ENCODE measurements at regions not wholly inside any gene's neighbourhood (a gene's known extent, or its start where the extent isn't known, plus 50 kb on each side); places are given as distances from the start of the nearest gene placed in this dataset.

DNA sequence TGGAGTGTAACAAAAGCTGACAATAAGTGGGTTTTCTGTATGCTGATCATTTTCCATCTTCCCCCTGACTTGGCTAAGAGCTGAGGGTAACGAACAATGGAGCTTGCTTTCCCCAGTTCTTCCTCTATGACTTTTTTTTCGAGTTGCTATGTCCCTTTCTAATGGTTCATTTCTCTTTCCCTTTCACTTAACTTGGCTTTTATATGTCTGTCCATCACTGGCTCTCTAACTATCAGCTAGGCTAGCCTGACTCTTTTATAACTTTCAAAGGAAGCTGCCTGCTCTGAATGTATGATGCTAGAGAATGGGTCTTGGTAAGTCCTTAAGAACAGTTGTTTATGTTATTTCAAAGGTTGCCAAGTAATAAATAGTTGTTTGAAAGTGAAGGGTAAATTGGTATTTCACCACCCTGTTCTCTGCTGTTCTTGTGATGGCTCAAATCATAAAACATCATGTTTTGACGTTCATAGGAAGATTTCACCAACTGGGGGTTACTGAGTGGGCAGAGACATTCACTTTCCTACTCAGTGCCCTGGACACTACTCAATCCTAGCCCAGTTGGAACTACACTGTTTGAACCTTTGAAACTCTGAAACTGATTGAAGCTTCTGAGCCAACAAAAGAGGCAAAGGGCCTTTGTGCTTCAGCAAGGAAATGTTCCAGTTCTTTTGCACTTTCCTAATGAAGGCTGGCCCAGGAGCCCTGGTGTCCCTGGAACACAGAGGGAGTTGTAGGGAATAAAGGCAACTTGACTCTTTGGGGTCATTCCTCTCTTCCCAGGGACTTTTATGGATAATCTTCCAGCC, 85.4 kb upstream of the PHYHIPL start:
- H3K27ac ChIP-seq (replicated peaks in 1 of 4): no peak overlapping the region
- WGBS: 82% methylated on average over 3 of the region's 3 CpGs

DNA sequence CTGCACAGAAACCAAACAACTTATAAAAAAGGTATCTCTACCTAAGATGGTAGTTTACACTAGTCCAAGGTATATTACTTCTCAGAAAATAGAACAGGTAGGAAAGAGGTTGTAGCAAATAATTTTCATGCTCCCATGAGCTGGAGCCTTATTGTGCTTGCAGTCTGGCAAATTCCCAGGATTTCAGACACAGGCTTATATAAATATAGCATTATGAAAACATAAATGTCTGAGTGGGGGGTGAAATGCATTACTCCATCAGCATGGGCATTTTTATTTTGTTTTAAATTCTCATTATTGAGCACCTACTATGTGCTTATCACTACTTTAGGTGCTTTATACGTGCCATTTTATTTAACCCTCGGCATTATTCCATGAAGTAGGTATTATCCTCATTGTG, 83.0 kb upstream of the PHYHIPL start:
- 89% methylated on average over 2 of the region's 2 CpGs for WGBS
- no peaks in the 10 kb centered on the region for H3K9me3 ChIP-seq
- intact Hi-C loops (cut with DNase I): no loop called here
- H3K4me3 ChIP-seq: no peak overlapping the region
- no peak for DNase-seq (ENCODE audit: extremely low spot score)
- peaks cover 0 to 16% (median 8%) of the 10 kb centered on the region in 4 donors for H3K4me1 ChIP-seq
- no peaks in the 10 kb centered on the region for H3K27me3 ChIP-seq
- TF ChIP-seq POLR2AphosphoS5 (IDR thresholded peaks at IDR 0.05) (no peak), EP300 (IDR thresholded peaks at IDR 0.05) (no peak), POLR2A (IDR thresholded peaks at IDR 0.05; ENCODE audit: low read depth) (no peak)
- TF ChIP-seq, protein P1, sequence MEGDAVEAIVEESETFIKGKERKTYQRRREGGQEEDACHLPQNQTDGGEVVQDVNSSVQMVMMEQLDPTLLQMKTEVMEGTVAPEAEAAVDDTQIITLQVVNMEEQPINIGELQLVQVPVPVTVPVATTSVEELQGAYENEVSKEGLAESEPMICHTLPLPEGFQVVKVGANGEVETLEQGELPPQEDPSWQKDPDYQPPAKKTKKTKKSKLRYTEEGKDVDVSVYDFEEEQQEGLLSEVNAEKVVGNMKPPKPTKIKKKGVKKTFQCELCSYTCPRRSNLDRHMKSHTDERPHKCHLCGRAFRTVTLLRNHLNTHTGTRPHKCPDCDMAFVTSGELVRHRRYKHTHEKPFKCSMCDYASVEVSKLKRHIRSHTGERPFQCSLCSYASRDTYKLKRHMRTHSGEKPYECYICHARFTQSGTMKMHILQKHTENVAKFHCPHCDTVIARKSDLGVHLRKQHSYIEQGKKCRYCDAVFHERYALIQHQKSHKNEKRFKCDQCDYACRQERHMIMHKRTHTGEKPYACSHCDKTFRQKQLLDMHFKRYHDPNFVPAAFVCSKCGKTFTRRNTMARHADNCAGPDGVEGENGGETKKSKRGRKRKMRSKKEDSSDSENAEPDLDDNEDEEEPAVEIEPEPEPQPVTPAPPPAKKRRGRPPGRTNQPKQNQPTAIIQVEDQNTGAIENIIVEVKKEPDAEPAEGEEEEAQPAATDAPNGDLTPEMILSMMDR (IDR thresholded peaks at IDR 0.05): no peak
- no peaks in the 10 kb centered on the region for H3K36me3 ChIP-seq
- H3K27ac ChIP-seq (replicated peaks in 1 of 4): no peak overlapping the region

More for the DNA sequence above, 85.4 kb upstream of the PHYHIPL start:
- H3K36me3 ChIP-seq: no peaks in the 10 kb centered on the region
- H3K4me3 ChIP-seq: no peak overlapping the region
- DNase-seq (ENCODE audit: extremely low spot score): peak; percentile 31
- H3K9me3 ChIP-seq: no peaks in the 10 kb centered on the region
- intact Hi-C loops (cut with DNase I): no loop called here
- H3K27me3 ChIP-seq: no peaks in the 10 kb centered on the region
- TF ChIP-seq EP300 (IDR thresholded peaks at IDR 0.05) (no peak), POLR2AphosphoS5 (IDR thresholded peaks at IDR 0.05) (no peak), POLR2A (IDR thresholded peaks at IDR 0.05; ENCODE audit: low read depth) (no peak)
- TF ChIP-seq, protein P1 (IDR thresholded peaks at IDR 0.05): no peak
- peaks cover 0 to 9% (median 4%) of the 10 kb centered on the region in 4 donors for H3K4me1 ChIP-seq

DNA sequence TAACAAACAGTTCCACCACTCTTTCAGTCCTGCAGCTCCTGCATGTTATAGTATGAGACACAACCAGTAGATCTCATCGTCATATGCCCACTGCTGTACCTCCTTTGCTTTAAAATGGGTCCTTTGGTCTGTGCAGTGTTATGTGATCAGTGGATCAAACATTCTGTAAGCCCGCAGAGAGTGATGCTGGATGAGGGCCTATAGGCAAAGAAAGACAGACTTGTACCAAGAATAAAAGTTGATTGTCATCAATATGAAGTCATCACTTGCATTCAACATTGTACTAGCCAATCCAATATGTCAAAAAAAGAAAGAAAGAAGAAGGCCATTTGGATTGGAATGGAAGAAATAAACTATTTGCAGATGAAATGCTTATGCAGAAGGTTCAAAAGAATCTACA, 79.8 kb upstream of the PHYHIPL start:
- no peak overlapping the region for H3K4me3 ChIP-seq
- peaks cover 6 to 30% (median 20%) of the 10 kb centered on the region in 4 donors for H3K4me1 ChIP-seq
- 74% methylated on average over 2 of the region's 2 CpGs for WGBS
- H3K9me3 ChIP-seq: no peaks in the 10 kb centered on the region
- DNase-seq (ENCODE audit: extremely low spot score): no peak
- H3K36me3 ChIP-seq: no peaks in the 10 kb centered on the region
- no peak overlapping the region for H3K27ac ChIP-seq (replicated peaks in 1 of 4)
- no peaks in the 10 kb centered on the region for H3K27me3 ChIP-seq
- TF ChIP-seq POLR2A (IDR thresholded peaks at IDR 0.05; ENCODE audit: low read depth) (no peak), EP300 (IDR thresholded peaks at IDR 0.05) (no peak)
- intact Hi-C loops (cut with DNase I): no loop called here

DNA sequence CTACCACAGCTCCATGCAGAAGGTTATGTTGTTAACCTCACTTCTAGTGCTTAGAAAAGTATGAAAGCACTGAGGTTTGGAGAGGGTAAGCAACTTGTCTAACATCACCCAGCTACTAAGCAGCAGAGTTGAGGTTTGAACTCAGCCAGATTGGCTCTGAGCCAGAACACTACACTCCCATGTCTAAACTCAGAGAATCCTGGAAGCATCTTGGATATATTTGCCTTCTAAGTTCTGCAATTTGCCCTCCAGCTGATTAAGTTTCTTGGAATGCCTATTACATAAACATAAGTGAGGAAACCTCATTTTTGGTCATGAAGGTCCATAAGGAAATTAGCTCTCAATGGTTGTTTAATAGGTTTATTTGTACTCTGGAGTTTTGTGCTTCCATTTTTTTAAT, 78.1 kb upstream of the PHYHIPL start:
- no peak for DNase-seq (ENCODE audit: extremely low spot score)
- H3K27ac ChIP-seq (replicated peaks in 1 of 4): peak overlapping the region in 3 of 4 donors; percentile 4 to 29 (median 22)
- no peak overlapping the region for H3K4me3 ChIP-seq
- no peaks in the 10 kb centered on the region for H3K27me3 ChIP-seq
- H3K36me3 ChIP-seq: no peaks in the 10 kb centered on the region
- intact Hi-C loops (cut with DNase I): no loop called here
- H3K9me3 ChIP-seq: no peaks in the 10 kb centered on the region
- peaks cover 6 to 25% (median 18%) of the 10 kb centered on the region in 4 donors for H3K4me1 ChIP-seq
- TF ChIP-seq, protein P1 (IDR thresholded peaks at IDR 0.05): no peak
- TF ChIP-seq POLR2AphosphoS5 (IDR thresholded peaks at IDR 0.05): peak in 1 of 2 donors; percentile 14

DNA sequence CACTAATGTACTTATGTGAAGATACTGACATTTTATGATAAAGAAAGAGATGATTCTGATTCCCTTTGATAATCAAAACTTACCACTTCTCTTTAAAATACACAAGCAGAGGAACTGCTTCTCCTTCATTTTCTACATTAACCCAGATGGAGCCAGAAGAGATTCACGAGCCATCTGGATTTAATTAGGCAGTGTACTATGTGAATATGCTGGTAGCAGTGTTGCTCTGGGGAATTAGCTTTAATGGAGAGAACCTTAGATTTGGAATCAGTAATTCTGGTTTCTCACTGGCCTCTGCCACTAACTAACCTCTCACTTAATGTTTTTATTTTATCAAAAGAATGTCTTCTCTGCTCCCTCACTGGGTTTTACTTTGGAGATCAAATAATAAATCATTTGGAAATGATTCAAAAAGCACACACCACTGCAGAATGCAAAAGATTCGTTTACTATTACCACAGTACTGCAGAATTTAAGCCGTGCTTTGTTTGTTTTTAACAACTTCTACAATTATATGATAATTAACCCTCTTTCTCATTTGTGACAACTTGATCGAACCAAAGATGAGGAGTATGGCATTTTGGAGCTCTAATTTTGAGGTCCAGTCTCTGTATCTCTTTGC, 77.5 kb upstream of the PHYHIPL start:
- H3K36me3 ChIP-seq: no peaks in the 10 kb centered on the region
- H3K4me1 ChIP-seq: peaks cover 6 to 22% (median 15%) of the 10 kb centered on the region in 4 donors
- intact Hi-C loops (cut with DNase I): no loop called here
- no peak for DNase-seq (ENCODE audit: extremely low spot score)
- peak overlapping the region; percentile 4 to 56 (median 26) for H3K27ac ChIP-seq (replicated peaks in 1 of 4)
- H3K4me3 ChIP-seq: no peak overlapping the region
- 48% methylated on average over 4 of the region's 4 CpGs for WGBS
- TF ChIP-seq, protein P1 (IDR thresholded peaks at IDR 0.05): no peak
- TF ChIP-seq EP300 (IDR thresholded peaks at IDR 0.05) (no peak), POLR2AphosphoS5 (IDR thresholded peaks at IDR 0.05) (no peak), POLR2A (IDR thresholded peaks at IDR 0.05; ENCODE audit: low read depth) (no peak)
- H3K27me3 ChIP-seq: no peaks in the 10 kb centered on the region
- no peaks in the 10 kb centered on the region for H3K9me3 ChIP-seq

All from esophagus muscularis mucosa (tissue), 4 donors.